HG02885 (cell line): ENCODE measurements at regions not wholly inside any gene's neighbourhood (a gene's known extent, or its start where the extent isn't known, plus 50 kb on each side); places are given as distances from the start of the nearest gene placed in this dataset.

Experiments
- ATAC-seq: cut with Tn5 transposase; IDR thresholded peaks from one replicate; pipeline ENCODE4 v1.9.1; 2021; ENCODE audit warnings: mild to moderate bottlenecking; ENCODE audit not compliant: unreplicated experiment, poor library complexity

DNA sequence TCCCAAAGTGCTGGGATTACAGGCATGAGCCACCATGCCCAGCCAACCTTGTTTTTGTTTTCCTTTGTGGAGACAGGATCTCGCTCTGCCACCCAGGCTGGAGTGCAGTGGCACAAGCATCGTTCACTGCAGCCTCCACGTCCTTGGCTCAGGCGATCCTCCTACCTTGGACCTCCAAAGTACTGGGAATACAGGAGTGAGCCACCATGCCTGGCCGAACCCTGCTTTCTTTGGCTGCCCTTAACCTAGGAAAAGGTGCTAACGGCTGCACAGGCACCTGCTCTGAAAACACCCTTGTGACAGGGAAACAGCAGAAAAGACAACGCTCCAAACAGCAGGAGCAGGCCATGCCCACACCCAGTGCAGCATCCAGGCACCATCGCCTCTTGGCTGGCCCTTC lies 71.9 kb downstream of the OAT start:
- no peak for ATAC-seq

DNA sequence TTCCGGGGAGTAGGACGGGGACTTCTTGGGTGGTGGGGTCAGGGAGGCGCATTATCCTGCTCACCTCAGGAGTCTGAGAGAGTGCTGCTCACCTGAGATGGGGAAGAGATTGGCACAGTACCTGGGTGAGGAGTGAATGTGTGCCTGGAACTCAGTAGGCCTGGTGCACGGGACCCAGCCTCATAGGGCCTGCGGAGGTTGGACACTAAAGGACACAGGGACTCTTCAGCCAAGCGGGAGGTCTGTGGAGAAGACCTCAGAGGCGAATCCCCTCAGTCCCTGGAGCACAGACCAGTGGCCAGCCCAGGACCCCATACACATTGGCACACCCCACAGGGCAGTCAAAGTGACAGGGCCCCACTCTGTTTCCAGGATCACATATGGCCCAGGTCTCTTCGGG lies 73.2 kb downstream of the OAT start:
- no peak for ATAC-seq

DNA sequence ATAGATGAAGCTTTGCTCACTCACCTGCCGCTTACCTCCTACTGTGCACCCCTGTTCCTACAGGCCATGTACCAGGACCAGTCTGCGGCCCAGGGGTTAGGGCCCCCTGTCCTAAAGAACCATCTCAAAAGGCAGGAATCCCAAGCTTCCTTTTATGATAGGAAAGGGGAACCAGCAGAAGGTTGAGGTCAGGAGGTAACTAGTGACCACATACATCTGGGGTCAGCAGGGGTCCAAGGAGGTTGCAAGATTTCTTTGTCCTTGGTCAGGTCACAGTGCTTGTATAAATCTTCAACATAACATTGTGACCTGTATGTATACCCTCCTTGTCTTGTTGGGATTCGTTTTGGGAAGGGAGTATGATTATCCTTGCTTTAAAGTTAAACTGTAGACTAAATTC lies 73.8 kb downstream of the OAT start:
- ATAC-seq: no peak

DNA sequence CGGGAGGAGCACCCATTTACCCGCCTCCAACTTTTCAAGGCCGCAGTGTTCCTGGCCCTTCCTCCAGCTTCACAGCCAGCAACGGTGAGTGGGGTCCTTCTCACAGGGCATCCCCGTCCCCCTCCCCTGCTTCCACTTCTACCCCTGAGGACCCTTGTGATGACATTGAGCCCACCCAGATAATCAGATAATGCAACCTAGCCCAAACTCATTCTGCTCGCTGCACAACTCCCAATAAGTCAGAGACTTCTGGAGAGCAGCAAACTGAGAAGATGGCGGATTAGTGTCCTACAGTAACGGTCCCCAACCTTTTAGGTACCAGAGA lies 74.5 kb downstream of the OAT start:
- ATAC-seq: no peak

DNA sequence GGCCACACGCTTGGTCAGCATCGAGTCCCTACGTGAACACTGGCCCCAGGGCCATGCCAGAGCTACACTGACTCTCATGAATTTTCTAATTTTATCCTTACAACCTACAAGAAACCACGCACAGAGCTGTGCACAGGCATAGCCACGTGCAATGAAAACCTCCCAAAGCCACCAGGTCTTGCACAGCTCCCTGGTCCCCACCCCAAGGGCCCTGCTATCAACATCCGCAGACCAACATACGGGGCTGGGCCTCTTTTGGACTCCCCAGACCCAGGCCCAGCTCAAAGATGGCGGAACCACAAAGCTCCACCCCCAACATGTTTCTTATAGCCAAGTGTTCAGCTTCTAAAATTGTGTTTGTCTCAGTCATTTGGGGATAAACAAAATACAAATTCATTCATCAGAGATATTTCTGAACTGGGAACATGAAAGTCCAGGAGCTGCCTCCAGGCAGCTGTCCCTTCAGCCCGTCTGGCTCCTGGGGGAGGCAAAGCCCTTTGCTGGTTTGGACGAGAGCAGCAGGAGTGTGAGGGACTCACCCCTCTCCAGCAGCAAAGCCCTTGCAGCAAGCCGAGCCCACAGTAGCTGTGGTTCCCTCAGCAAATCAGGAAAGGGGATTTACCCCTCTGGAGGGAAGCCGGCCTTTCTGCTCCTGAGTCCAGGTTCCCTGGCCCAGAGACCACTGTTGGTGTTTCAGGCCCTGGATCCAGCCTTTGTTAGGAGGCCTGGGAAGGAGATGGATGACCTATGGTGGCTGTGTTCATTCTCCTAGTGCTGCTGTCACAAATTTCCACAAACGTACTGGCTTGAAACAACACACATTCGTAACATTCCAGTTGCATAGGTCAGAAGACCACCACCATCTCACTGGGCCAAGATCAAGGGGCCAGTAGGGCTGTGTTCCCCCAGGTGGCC lies 75.1 kb downstream of the OAT start:
- no peak for ATAC-seq

DNA sequence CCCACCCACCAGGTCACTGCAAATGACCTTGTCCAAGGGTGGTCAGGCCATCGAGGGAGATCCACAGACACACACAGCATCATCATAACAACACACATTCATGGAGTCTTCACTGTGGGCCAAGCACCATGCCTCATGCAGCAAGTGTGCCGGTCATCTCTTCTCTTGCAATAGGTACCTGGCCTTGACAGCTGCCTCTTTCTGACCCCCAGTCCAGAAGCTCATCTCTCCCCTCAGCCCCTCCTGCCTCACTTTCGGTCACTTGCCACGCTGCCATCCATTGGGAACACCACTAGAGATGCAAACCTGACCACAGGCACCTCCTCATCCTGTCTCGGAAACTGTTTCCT lies 75.9 kb downstream of the OAT start:
- ATAC-seq: no peak

DNA sequence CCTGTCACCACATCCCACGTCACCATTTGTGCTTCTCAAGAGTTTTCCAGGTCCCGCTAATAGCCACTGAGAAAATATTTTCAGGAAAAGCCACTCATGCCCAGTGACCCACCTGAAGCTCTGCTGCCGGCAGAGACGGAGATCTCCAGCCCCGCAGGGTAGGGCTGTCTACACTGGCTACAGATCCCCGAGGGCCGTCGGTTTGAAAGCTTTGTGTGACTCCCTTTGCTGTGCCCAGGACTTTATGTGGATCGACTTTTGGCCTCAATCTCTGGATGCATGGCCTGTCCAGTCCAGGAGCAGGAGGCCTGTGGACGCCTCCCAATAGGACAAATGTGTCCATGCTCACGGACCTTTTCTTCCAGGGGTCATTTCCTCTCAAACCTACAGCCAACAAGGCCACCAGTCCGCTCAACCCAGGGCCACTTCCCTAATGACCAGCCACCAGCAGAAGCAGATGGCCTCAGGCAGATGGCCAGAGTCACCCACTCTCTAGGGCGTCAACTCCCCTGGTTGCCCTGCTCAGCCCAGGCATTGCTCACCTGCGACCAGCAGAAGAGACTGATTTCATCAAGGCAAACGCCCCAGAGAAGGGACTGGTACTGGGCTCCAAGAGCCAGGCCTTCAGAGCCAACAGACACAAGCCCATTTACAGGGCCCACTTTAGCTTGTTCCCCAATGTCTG lies 76.4 kb downstream of the OAT start:
- ATAC-seq: no peak

DNA sequence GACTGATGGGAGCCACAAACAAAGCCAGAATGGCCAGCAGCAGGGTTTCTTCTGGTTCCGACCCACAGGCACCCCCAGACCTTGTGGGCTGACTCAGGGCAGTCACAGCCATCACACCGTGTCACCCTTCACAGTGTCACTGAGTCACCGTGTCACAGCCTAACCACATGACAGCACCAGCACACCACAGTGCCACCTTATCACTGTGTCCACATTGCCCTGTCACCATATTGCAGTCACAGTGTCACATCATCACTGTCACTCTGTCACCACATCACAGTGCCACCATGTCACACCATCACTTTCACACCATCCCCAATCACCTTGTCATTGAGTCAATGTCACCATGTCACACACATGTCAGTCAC lies 77.0 kb downstream of the OAT start:
- ATAC-seq: no peak

DNA sequence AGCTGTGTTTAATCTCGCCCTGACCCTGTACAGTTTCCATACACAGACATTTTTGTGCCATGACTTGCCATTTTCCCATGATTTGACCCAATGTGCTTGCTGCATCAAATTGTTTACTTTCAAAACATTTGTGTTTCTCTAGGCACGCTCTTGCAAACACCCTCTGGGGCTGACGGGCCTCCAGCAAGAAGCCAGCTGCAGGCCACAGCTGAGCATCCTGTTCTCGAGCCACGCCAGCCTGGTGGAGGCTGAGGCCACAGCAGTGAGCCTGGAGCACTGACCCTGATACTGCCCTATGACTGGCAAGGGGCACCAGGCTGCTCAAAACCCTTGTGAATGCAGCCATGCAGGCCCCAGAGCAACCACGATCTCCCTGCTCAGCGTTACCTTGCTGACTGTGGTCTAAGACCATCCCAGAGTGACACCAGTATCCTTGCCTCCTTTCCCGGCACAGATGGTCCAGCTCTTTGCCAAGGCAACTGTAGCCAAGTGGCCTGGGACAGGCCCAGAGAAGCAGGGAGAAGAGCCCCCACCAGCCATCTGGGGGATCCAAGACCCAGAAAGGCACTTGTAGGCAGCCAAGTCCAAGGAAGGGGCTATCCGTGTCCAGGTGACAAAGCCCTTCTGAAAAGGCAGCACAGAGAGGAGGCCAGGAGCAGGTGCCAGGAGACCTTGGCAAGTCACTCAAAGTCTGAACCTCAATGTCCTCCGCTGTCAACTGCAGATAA lies 78.5 kb downstream of the OAT start:
- no peak for ATAC-seq

DNA sequence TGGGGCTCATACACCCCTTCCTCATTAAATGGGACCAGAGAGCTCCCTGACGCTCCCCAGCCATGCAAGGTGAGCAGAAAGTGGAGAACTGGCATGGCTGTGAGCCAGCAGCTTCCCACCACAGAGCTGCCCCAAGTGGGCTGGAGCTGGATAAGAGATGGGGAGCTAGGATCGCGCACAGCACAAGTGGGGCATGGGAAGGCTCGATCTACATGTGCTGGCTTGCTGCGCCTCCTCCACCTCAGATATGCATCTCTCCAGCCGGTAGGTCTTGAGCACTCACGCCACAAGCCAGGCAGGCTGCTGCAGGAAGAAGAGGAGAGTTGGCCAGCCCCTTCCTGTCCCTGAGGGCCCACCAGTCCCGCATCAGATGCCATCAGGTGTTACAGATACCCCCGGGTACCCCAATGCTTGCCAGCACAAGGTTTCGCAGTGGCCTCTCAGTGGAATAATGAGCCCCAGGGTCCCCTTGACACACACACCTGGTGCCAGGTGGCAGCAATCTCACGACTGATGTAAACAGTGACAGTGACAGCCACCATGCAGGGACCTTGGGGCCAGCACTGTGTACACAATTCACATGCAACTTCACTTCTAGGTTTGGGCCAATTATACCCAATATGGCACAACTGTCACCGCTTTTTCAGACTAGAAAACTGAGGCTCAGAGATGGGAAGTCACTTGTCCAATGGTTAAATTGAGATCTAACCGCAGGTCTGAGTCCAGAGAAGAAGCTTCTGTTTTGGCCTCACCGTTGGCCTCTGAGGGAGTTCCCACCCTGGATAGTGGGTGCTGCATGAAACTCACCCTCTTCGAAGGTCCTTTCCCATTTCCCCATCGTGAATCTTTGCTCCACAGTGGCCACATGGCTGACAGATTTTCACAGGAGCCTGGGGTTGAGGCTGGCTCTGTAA lies 79.3 kb downstream of the OAT start:
- ATAC-seq: no peak

DNA sequence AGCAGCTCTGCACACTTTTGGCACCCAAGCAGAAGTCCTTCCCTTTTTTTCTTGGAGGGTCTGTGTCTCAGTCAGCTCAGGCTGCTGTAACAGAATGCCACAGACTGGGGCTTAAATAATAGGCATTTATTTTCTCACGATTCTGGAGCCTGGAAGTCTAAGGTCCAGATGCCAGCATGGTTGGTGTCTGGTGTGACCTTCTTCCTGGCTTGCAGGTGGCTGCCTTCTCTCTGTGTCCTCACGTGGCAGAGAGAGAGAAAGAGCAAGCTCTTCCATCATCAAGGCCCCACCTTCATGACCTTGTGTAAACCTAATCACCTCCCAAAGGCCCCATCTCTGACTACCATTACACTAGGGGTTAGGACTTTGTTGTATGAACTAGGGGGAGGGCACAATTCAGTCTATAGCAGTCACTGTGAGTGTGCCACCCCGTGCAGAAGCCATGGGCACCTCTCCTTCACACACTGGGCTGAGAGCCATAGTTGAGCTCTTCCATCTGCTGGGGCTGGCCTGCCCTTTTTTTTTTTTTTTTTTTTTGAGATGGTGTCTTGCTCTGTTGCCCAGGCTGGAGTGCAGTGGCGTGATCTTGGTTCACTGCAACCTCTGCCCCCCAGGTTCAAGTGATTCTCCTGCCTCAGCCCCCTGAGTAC lies 80.3 kb downstream of the OAT start:
- ATAC-seq: no peak

DNA sequence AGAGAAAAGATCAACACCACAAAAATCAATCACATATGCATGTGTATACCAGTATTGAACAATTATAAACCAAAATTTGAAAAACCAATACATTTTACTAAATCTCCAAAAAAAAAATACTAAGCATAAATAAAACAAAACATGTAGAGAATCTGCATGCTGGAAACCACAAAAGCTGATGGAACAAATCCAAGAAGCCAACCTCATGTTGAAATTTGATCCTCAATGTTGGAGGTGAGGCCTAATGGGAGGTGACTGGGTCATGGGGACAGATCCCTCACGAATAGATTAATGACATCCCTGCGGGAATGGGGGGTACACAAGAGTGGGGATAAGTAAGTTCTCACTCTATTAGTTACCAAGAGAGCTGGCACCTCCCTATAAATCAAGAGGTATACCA lies 82.5 kb downstream of the OAT start:
- ATAC-seq: no peak

DNA sequence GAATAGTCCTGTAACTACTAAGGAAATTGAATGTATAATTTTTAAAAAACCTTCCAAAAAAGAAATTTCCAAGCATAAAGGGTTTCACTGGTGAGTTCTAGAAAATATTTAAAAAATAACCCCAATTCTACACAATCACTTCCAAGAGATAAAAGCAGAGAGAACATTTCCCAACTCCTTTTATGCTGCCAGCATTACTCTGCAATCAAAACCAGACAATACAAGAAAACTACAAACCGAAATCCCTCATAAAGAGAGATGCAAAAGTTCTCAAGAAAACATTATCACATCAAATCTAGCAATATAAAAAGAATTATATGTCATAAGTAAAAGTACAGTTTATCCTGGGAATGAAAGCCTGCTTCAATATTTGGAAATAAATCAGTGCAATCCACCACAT lies 84.8 kb downstream of the OAT start:
- ATAC-seq: no peak

DNA sequence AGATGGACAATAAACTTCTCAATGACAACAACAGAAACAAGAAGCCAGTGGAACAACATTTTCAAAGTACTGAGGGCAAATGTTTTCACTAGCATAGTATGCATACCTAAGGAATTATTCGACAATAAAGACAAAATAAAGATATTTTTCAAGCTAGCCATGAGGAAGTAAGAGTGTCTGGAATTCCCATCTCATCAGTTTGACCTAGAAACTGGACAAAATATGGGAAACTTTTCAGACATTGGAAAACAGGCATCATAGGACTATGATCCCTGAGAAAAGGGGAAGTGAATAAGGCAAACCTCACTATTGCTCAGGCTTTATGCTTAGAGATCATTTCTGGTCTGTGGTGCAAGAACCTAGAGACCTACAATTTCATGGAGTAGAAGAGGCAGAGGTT lies 86.3 kb downstream of the OAT start:
- no peak for ATAC-seq

DNA sequence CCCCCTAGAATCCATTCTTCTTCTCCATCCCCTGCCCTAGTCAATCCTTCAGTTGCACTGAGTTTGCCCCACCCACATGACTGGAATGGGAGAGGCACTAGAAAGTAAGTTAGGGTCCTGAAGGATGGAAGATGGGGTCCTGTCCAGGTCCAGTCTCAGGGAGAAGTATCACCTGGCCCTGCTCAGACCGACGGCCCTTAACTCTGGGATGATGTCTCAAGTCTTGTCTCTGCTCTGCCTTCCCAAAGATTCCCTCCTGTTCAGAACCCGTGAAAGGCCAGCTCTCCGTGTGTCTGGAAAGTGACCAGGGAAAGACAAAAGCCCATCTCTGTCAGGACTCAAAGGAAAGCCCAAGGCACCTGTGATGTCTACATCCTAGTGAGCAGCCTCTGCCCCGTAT lies 88.8 kb downstream of the OAT start:
- ATAC-seq: no peak

DNA sequence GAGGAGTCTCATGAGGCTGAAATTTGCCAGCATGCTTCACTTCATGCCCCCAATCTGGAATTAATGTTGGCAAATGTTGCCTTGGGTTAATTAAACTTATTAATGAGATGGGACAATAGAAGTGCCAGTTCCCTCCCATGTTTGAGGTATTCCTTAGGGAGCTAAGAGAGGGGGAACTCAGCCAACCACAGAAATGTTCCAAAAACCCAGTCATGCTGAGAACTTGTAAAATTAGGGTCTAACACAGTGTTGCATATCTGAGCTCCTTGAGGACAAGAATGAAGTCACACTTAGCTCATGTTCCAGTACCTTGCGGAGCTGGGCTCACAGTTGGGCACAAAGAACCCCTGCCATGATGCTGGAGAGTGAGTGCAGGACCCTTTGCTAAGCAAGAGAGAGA lies 89.4 kb downstream of the OAT start:
- no peak for ATAC-seq

DNA sequence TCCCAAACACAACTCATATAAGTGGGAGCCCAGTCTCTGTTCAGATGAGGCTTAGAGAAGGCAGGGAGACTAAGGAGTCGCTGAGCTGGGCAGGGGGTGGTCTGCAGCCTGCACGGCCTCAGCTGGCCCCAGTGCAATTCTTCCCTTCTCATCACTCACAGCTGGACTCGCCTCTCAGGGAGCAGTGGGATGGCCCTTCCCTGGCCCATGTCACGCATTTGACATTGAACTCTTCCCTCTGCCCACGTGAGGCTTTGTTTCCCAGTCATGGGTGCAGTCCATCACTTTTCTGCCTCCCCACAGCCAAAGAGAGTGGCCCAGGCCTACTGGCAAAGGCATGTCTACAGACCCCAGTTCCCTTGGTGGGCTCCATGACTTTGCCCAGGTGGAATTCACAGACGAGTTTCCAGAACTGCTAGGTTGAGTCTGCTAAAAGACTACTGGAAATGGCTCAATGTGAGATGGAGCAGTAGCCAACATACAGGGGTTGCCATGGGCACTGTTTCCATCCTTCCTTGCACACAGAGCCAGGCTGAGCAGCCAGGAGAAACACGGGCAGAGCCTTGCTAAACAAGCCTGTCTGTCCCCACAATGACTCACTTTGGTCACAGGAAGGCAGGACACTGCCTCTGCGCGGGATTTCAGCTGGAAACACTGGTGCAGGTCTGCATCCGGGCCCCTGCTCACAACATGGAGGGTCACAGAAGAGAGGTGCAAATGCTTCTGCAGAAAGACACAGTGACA lies 90.1 kb downstream of the OAT start:
- no peak for ATAC-seq

DNA sequence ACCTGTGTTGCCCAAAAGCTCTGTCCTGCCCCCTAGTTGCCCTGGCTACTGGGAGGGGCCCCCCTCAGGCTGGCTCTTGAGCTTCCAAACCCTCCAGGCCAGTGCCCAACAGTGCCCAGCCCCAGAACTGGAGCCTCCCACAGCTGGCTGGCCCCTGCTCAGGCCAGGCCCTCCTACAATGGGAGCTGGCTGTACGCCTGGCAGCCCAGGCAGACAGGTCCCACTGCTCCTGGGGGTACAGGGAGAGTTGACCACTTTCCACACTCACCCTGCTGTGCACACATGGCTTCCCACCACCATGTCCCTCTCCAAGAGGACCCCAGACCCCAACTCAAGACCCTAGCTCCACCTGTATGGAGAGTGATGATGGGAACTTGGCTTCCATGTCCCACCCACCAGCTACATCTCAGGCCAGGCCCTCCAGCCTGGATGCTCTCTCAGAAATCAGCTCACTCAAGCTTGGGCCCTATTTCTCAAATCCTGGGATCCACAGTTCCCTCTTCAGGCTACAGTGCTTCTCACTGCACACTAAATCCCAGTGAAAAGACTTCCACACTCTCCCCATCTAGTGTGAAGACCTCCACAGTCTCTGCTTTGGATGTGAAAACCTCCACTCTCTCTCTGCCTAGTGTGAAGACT lies 92.6 kb downstream of the OAT start:
- no peak for ATAC-seq

DNA sequence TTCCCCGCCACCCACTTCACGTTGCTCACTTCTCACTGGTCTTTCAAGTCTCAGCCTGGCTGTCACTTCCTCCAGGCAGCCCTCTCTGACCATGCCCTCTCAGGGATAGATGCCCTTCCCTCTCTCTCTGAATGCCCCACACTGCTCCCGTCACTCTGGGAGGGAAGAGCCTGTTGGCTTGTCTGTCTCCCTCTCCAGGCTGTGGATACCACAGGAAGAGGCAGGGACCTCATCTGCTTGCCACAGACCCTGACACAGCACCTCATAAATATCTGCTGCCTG lies 93.1 kb downstream of the OAT start:
- ATAC-seq: no peak
